ENCODE measurements at regions not wholly inside any gene's neighbourhood (a gene's known extent, or its start where the extent isn't known, plus 50 kb on each side); places are given as distances from the start of the nearest gene placed in this dataset.

DNA sequence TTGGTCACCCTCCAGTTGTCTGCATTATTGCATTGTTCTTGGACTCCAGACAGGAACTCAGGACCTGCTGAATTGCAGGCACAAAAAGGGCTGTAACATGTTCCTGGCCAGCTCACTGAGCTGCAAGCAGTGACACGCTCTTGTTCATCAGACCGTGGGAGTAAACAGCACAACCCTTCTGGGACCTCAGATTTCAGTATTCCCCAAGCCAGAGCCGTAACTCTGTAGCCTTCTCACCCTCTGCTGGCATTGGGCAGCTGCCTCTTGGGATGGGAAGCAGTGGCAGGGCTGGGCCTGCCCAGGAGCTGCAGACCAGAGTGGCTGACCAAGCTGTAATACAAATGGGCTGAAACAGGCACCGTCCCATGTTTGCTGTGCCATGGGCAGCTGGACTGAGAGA lies 607.1 kb upstream of the BCHE start:
- Histone ChIP-seq H3K4me1 (ENCODE audit: control insufficient read depth, low read length) (no peaks in the 10 kb centered on the region), H3K27me3 (ENCODE audit: control insufficient read depth, low read length) (no peaks in the 10 kb centered on the region), H3K27ac (ENCODE audit: low read depth, low read length) (no peak overlapping the region), H4K20me1 (ENCODE audit: control insufficient read depth, insufficient read depth, low read depth, low read length) (no peaks in the 10 kb centered on the region), H3K36me3 (ENCODE audit: control insufficient read depth, low read length) (no peaks in the 10 kb centered on the region), H3K9me2 (replicated peaks; ENCODE audit: control insufficient read depth, low read length) (no peaks in the 10 kb centered on the region), H3F3A (ENCODE audit: control insufficient read depth, insufficient read depth) (no peaks in the 10 kb centered on the region), H3K4me2 (ENCODE audit: low read length) (no peak overlapping the region), H3K9me3 (ENCODE audit: control insufficient read depth, insufficient read depth, low read length) (peaks cover 6% of the 10 kb centered on the region; the same call in 1 of the 2 replicates), H3K4me3 (ENCODE audit: low read length) (no peak overlapping the region), H3K79me2 (ENCODE audit: control insufficient read depth, low read length) (no peaks in the 10 kb centered on the region)
- TF ChIP-seq CTCF (IDR thresholded peaks at IDR 0.05; ENCODE audit: low read depth, low read length, poor library complexity, severe bottlenecking) (no peak), EZH2phosphoT487 (IDR thresholded peaks at IDR 0.05; ENCODE audit: borderline replicate concordance, low read length) (no peak)

DNA sequence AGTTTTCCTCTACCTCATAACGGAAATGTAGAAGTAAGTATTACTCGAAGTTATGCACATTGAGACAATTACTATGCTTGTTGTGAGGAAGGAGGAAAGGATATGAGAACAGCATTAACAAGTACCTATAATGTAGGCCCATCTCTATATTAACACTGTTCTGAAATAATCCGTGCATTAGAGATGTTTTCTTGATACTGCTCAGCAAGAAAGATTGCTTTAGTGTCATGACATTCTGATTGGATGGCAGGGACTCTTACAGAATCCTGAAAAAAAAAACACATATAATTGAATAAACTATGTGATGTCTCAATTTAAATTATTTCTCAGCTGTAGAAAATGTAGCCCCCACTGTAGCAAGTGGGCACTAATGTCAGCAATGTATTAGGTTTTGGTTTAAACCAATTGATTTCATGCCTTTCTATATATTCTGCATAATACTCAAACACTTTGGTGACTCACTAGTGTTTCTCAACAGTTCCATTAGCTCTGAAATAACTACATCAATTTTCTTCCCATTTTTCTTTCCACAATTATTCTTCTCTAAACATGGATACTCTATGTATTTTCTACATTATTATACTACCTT lies 598.3 kb upstream of the BCHE start:
- H3F3A ChIP-seq (ENCODE audit: control insufficient read depth, insufficient read depth) = no peaks in the 10 kb centered on the region
- H3K4me2 ChIP-seq (ENCODE audit: low read length) = no peak overlapping the region
- no peaks in the 10 kb centered on the region for H3K9me2 ChIP-seq (replicated peaks; ENCODE audit: control insufficient read depth, low read length)
- TF ChIP-seq EZH2phosphoT487 (IDR thresholded peaks at IDR 0.05; ENCODE audit: borderline replicate concordance, low read length) = no peak
- no peak for TF ChIP-seq CTCF (IDR thresholded peaks at IDR 0.05; ENCODE audit: low read depth, low read length, poor library complexity, severe bottlenecking)
- H3K27ac ChIP-seq (ENCODE audit: low read depth, low read length) = no peak overlapping the region
- no peaks in the 10 kb centered on the region for H3K36me3 ChIP-seq (ENCODE audit: control insufficient read depth, low read length)
- no peaks in the 10 kb centered on the region for H3K9me3 ChIP-seq (ENCODE audit: control insufficient read depth, insufficient read depth, low read length)
- H3K4me3 ChIP-seq (ENCODE audit: low read length) = no peak overlapping the region
- no peaks in the 10 kb centered on the region for H4K20me1 ChIP-seq (ENCODE audit: control insufficient read depth, insufficient read depth, low read depth, low read length)
- no peaks in the 10 kb centered on the region for H3K27me3 ChIP-seq (ENCODE audit: control insufficient read depth, low read length)
- H3K79me2 ChIP-seq (ENCODE audit: control insufficient read depth, low read length) = no peaks in the 10 kb centered on the region
- no peaks in the 10 kb centered on the region for H3K4me1 ChIP-seq (ENCODE audit: control insufficient read depth, low read length)

DNA sequence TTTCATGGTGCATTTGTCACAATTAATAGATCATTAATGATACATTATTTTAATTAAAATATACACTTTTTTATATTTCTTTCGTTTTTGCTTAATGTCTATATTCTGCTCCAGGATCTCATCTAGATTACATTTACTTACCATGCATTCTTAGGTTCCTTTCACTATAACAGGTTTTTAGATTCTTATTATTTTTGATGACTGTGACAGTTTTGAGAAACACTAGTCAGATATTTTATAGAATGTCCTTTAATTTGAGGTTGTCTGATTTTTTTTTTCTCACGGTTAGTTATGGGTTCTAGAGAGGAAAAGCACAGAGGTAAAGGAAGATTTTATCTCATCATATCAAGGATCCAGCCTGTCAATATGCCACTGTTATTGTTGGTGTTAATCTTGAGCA lies 595.8 kb upstream of the BCHE start:
- no peaks in the 10 kb centered on the region for H3F3A ChIP-seq (ENCODE audit: control insufficient read depth, insufficient read depth)
- TF ChIP-seq CTCF (IDR thresholded peaks at IDR 0.05; ENCODE audit: low read depth, low read length, poor library complexity, severe bottlenecking) = no peak
- no peak for TF ChIP-seq EZH2phosphoT487 (IDR thresholded peaks at IDR 0.05; ENCODE audit: borderline replicate concordance, low read length)
- no peaks in the 10 kb centered on the region for H3K9me2 ChIP-seq (replicated peaks; ENCODE audit: control insufficient read depth, low read length)
- no peaks in the 10 kb centered on the region for H3K27me3 ChIP-seq (ENCODE audit: control insufficient read depth, low read length)
- no peaks in the 10 kb centered on the region for H3K9me3 ChIP-seq (ENCODE audit: control insufficient read depth, insufficient read depth, low read length)
- H3K4me1 ChIP-seq (ENCODE audit: control insufficient read depth, low read length) = no peaks in the 10 kb centered on the region
- no peak overlapping the region for H3K27ac ChIP-seq (ENCODE audit: low read depth, low read length)
- no peak overlapping the region for H3K4me2 ChIP-seq (ENCODE audit: low read length)
- no peak overlapping the region for H3K4me3 ChIP-seq (ENCODE audit: low read length)
- H3K79me2 ChIP-seq (ENCODE audit: control insufficient read depth, low read length) = no peaks in the 10 kb centered on the region
- no peaks in the 10 kb centered on the region for H3K36me3 ChIP-seq (ENCODE audit: control insufficient read depth, low read length)
- no peaks in the 10 kb centered on the region for H4K20me1 ChIP-seq (ENCODE audit: control insufficient read depth, insufficient read depth, low read depth, low read length)
